HL-60 (cell line): ENCODE measurements at regions not wholly inside any gene's neighbourhood (a gene's known extent, or its start where the extent isn't known, plus 50 kb on each side); places are given as distances from the start of the nearest gene placed in this dataset.

Experiments
- TF ChIP-seq, protein P1 (sequence below): IDR thresholded peaks from one replicate; pipeline ENCODE4 v1.5.1; 2011; ENCODE audit warnings: low read length, control low read depth, inconsistent platforms; ENCODE audit not compliant: insufficient read depth
- TF ChIP-seq, protein P2 (sequence below): IDR thresholded peaks from 2 replicates; pipeline ENCODE4 v1.6.1; 2012; ENCODE audit warnings: low read depth; ENCODE audit not compliant: insufficient replicate concordance

GRCh38 chr17:31680126-31680525 is 178.9 kb downstream of the COPRS start:
- TF ChIP-seq, protein P1, sequence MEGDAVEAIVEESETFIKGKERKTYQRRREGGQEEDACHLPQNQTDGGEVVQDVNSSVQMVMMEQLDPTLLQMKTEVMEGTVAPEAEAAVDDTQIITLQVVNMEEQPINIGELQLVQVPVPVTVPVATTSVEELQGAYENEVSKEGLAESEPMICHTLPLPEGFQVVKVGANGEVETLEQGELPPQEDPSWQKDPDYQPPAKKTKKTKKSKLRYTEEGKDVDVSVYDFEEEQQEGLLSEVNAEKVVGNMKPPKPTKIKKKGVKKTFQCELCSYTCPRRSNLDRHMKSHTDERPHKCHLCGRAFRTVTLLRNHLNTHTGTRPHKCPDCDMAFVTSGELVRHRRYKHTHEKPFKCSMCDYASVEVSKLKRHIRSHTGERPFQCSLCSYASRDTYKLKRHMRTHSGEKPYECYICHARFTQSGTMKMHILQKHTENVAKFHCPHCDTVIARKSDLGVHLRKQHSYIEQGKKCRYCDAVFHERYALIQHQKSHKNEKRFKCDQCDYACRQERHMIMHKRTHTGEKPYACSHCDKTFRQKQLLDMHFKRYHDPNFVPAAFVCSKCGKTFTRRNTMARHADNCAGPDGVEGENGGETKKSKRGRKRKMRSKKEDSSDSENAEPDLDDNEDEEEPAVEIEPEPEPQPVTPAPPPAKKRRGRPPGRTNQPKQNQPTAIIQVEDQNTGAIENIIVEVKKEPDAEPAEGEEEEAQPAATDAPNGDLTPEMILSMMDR = no peak
- TF ChIP-seq, protein P2, sequence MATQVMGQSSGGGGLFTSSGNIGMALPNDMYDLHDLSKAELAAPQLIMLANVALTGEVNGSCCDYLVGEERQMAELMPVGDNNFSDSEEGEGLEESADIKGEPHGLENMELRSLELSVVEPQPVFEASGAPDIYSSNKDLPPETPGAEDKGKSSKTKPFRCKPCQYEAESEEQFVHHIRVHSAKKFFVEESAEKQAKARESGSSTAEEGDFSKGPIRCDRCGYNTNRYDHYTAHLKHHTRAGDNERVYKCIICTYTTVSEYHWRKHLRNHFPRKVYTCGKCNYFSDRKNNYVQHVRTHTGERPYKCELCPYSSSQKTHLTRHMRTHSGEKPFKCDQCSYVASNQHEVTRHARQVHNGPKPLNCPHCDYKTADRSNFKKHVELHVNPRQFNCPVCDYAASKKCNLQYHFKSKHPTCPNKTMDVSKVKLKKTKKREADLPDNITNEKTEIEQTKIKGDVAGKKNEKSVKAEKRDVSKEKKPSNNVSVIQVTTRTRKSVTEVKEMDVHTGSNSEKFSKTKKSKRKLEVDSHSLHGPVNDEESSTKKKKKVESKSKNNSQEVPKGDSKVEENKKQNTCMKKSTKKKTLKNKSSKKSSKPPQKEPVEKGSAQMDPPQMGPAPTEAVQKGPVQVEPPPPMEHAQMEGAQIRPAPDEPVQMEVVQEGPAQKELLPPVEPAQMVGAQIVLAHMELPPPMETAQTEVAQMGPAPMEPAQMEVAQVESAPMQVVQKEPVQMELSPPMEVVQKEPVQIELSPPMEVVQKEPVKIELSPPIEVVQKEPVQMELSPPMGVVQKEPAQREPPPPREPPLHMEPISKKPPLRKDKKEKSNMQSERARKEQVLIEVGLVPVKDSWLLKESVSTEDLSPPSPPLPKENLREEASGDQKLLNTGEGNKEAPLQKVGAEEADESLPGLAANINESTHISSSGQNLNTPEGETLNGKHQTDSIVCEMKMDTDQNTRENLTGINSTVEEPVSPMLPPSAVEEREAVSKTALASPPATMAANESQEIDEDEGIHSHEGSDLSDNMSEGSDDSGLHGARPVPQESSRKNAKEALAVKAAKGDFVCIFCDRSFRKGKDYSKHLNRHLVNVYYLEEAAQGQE = no peak
